WTC11 (cell line): ENCODE measurements at regions not wholly inside any gene's neighbourhood (a gene's known extent, or its start where the extent isn't known, plus 50 kb on each side); places are given as distances from the start of the nearest gene placed in this dataset.

ENCODE experiments used
- ATAC-seq: fragments of 200-7000 bp; cut with Tn5 transposase; 2 replicates; pipeline ENCODE4 v1.10.0; 2021; ENCODE audit warnings: mild to moderate bottlenecking, moderate library complexity
- CTCF ChIA-PET: fragments of 300-600 bp; sonication (Branson Sonifier 250); formaldehyde crosslinking; loops from one replicate; lab custom pipeline; 2021; ENCODE audit warnings: antibody characterized with exemption; lab: Charles Lee
- POLR2A ChIA-PET: fragments of 350-600 bp; sonication (Branson Sonifier 250); formaldehyde crosslinking; loops from one replicate; lab custom pipeline; 2021; ENCODE audit warnings: antibody characterized with exemption; lab: Charles Lee
- DNase-seq: peaks from one replicate; pipeline ENCODE4 v3.0.0; 2021; ENCODE audit warnings: low spot score
- H3K27ac Mint-ChIP-seq: 2 replicates; pipeline ENCODE4 v1.8.0; 2021; ENCODE audit warnings: mixed read lengths
- H3K27me3 Mint-ChIP-seq: 2 replicates; pipeline ENCODE4 v1.8.0; 2021; ENCODE audit warnings: low read depth, mild to moderate bottlenecking, moderate library complexity, mixed read lengths
- H3K36me3 Mint-ChIP-seq: 2 replicates; pipeline ENCODE4 v1.8.0; 2021; ENCODE audit warnings: mixed read lengths
- H3K4me1 Mint-ChIP-seq: 2 replicates; pipeline ENCODE4 v1.8.0; 2022; ENCODE audit warnings: mixed read lengths
- H3K4me3 Mint-ChIP-seq: 2 replicates; pipeline ENCODE4 v1.8.0; 2021; ENCODE audit warnings: mild to moderate bottlenecking, moderate library complexity, mixed read lengths
- H3K9me3 Mint-ChIP-seq: 2 replicates; pipeline ENCODE4 v1.8.0; 2021; ENCODE audit warnings: mixed read lengths
- CBFB ChIP-seq: sonication (generic); formaldehyde crosslinking; IDR thresholded peaks from 2 replicates; pipeline ENCODE4 v1.8.1; 2022; ENCODE audit warnings: mild to moderate bottlenecking, low read depth, missing genetic modification reagents
- E2F1 ChIP-seq: sonication (generic); formaldehyde crosslinking; IDR thresholded peaks from 2 replicates; pipeline ENCODE4 v1.8.0; 2022; ENCODE audit warnings: mild to moderate bottlenecking, missing genetic modification reagents
- HMGA2 ChIP-seq: fragments of 250-450 bp; sonication (Bioruptor Pico); IDR thresholded peaks from 2 replicates; pipeline ENCODE4 v1.4.0; 2021; ENCODE audit warnings: mild to moderate bottlenecking, moderate library complexity
- IRF1 ChIP-seq: sonication (generic); formaldehyde crosslinking; IDR thresholded peaks from 2 replicates; pipeline ENCODE4 v1.8.0; 2023; ENCODE audit warnings: missing genetic modification reagents
- IRF2 ChIP-seq: sonication (generic); formaldehyde crosslinking; IDR thresholded peaks from 2 replicates; pipeline ENCODE4 v1.8.0; 2022; ENCODE audit warnings: low read depth, missing genetic modification reagents, borderline replicate concordance
- MAX ChIP-seq: sonication (generic); formaldehyde crosslinking; IDR thresholded peaks from 2 replicates; pipeline ENCODE4 v1.8.0; 2022; ENCODE audit warnings: mild to moderate bottlenecking, missing genetic modification reagents
- MXD4 ChIP-seq: fragments of 250-450 bp; sonication (Bioruptor Pico); IDR thresholded peaks from 2 replicates; pipeline ENCODE4 v1.8.0; 2021; ENCODE audit warnings: mild to moderate bottlenecking, moderate library complexity, borderline replicate concordance
- NFATC4 ChIP-seq: fragments of 250-450 bp; sonication (Bioruptor Pico); IDR thresholded peaks from 2 replicates; pipeline ENCODE4 v1.9.0; 2021; ENCODE audit warnings: mild to moderate bottlenecking
- NR3C1 ChIP-seq: sonication (generic); formaldehyde crosslinking; conservative IDR thresholded peaks from 2 replicates; pipeline ENCODE4 v1.8.1; 2023; ENCODE audit warnings: low read depth, mild to moderate bottlenecking, missing genetic modification reagents
- OVOL2 ChIP-seq: fragments of 250-450 bp; sonication (Bioruptor Pico); IDR thresholded peaks from 2 replicates; pipeline ENCODE4 v1.9.0; 2021; ENCODE audit warnings: mild to moderate bottlenecking, borderline replicate concordance
- SMAD3 ChIP-seq: sonication (generic); formaldehyde crosslinking; IDR thresholded peaks from 2 replicates; pipeline ENCODE4 v1.8.0; 2022; ENCODE audit warnings: missing genetic modification reagents, mild to moderate bottlenecking, borderline replicate concordance
- TCF7 ChIP-seq: sonication (generic); formaldehyde crosslinking; IDR thresholded peaks from 2 replicates; pipeline ENCODE4 v1.8.0; 2022; ENCODE audit warnings: mild to moderate bottlenecking, low read depth, missing genetic modification reagents, moderate library complexity
- ZBTB43 ChIP-seq: sonication (generic); formaldehyde crosslinking; IDR thresholded peaks from 2 replicates; pipeline ENCODE4 v1.8.1; 2023; ENCODE audit warnings: mild to moderate bottlenecking, missing genetic modification reagents
- ZNF281 ChIP-seq: sonication (generic); formaldehyde crosslinking; IDR thresholded peaks from 2 replicates; pipeline ENCODE4 v1.8.0; 2023; ENCODE audit warnings: mild to moderate bottlenecking, missing genetic modification reagents
- ZNF425 ChIP-seq: fragments of 250-450 bp; sonication (Bioruptor Pico); conservative IDR thresholded peaks from 2 replicates; pipeline ENCODE4 v1.9.0; 2021; ENCODE audit warnings: mild to moderate bottlenecking
- ZNF512 ChIP-seq: sonication (generic); formaldehyde crosslinking; IDR thresholded peaks from 2 replicates; pipeline ENCODE4 v1.8.1; 2022; ENCODE audit warnings: missing genetic modification reagents, borderline replicate concordance
- ZNF532 ChIP-seq: fragments of 250-450 bp; sonication (Bioruptor Pico); IDR thresholded peaks from 2 replicates; pipeline ENCODE4 v1.9.0; 2021; ENCODE audit warnings: mild to moderate bottlenecking, borderline replicate concordance

GRCh38 chr11:15476371-15476917, 361.7 kb downstream of the INSC start (continued):
- TF ChIP-seq ZBTB43 (CRISPR knock-in tag): no peak
- TF ChIP-seq ZNF512 (CRISPR knock-in tag): no peak
- TF ChIP-seq NR3C1 (CRISPR knock-in tag): no peak
- TF ChIP-seq NFATC4 (CRISPR knock-in tag): no peak
- TF ChIP-seq OVOL2 (CRISPR knock-in tag): no peak

- no peak overlapping the region for H3K4me3 Mint-ChIP-seq
- H3K9me3 Mint-ChIP-seq: peaks cover 20% of the 10 kb centered on the region
Observed at GRCh38 chr11:15481871-15482270, 367.1 kb downstream of the INSC start.

More at GRCh38 chr11:15481871-15482270, 367.1 kb downstream of the INSC start:
- TF ChIP-seq E2F1 (CRISPR knock-in tag) (no peak), TCF7 (CRISPR knock-in tag) (no peak), ZNF281 (CRISPR knock-in tag) (no peak), IRF1 (no peak), HMGA2 (no peak), ZNF425 (CRISPR knock-in tag) (no peak), IRF2 (no peak), MAX (CRISPR knock-in tag) (no peak), MXD4 (CRISPR knock-in tag) (no peak), CBFB (CRISPR knock-in tag) (no peak), ZNF532 (CRISPR knock-in tag) (no peak), SMAD3 (CRISPR knock-in tag) (no peak)
- ATAC-seq: no peak
- Mint-ChIP-seq H3K36me3 (no peaks in the 10 kb centered on the region), H3K27me3 (no peaks in the 10 kb centered on the region), H3K27ac (no peak overlapping the region), H3K4me1 (no peaks in the 10 kb centered on the region)
- ChIA-PET POLR2A (no interaction called here), CTCF (no interaction called here)
- DNase-seq: no peak
